Fibroblast of the aortic adventitia (primary cell): ENCODE measurements at regions not wholly inside any gene's neighbourhood (a gene's known extent, or its start where the extent isn't known, plus 50 kb on each side); places are given as distances from the start of the nearest gene placed in this dataset.

ENCODE experiments used
- DNase-seq: peaks from one replicate; pipeline ENCODE4 v3.0.0-alpha.2; 2010; ENCODE audit warnings: low read depth
- H3K4me3 ChIP-seq: 2 replicates; pipeline ENCODE4 v1.5.1; 2011; ENCODE audit warnings: low read depth, mild to moderate bottlenecking, control low read depth, low read length, moderate library complexity
- TF ChIP-seq, protein P1 (sequence below): IDR thresholded peaks from 2 replicates; pipeline ENCODE4 v1.5.1; 2011; ENCODE audit warnings: mild to moderate bottlenecking, low read length, control low read depth, inconsistent platforms; ENCODE audit not compliant: insufficient read depth

DNA sequence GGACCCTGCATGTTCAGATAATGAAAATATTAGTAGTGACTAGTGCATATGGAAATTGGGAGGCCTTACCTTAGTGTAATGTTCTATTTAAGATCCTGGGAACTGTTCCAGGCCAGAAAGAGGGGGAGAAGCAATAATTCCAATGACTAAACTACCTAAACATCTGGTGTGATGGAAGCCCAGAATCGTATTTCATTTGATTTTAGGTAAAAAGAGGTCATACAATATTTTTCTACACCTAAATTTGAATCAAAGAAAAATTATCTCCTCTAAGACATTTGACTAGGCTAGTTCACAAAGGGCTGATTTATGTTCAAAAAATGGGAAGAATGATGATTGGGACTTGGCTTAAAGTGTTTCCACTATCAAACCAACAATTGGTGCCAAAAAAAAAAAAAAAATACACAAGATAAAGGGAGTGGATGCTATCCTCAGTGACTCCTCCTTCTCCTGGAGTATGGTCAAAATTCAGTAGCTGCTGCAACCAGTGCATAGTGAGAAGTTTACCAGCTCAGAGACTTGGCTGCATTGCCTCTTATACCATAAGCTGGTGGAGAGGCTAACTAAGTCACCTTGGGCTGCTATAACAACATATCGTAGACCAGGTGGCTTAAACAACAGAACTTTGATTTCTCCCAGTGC lies 1038.3 kb upstream of the ACVR2A start:
- peak; percentile 84 for DNase-seq

DNA sequence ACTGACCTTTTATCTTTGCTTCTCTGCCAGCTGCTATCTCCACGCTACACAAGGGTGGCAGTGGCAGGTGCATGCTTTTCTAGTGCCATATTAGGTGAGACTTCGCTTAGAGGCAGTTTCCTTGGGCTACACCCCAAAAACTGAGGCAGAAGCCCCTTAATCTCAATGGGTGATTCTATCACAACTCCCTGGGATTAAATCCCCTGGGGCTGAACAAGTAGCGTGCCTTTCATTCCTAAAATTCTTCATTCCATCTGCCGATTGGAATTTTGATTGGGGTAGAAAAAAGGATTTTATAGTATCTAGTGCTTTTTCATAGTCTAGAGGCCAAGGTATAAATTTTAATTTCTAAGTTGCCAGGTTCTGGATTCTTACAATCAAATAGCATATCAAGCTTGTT lies 1040.5 kb upstream of the ACVR2A start:
- H3K4me3 ChIP-seq: no peak overlapping the region
- TF ChIP-seq, protein P1, sequence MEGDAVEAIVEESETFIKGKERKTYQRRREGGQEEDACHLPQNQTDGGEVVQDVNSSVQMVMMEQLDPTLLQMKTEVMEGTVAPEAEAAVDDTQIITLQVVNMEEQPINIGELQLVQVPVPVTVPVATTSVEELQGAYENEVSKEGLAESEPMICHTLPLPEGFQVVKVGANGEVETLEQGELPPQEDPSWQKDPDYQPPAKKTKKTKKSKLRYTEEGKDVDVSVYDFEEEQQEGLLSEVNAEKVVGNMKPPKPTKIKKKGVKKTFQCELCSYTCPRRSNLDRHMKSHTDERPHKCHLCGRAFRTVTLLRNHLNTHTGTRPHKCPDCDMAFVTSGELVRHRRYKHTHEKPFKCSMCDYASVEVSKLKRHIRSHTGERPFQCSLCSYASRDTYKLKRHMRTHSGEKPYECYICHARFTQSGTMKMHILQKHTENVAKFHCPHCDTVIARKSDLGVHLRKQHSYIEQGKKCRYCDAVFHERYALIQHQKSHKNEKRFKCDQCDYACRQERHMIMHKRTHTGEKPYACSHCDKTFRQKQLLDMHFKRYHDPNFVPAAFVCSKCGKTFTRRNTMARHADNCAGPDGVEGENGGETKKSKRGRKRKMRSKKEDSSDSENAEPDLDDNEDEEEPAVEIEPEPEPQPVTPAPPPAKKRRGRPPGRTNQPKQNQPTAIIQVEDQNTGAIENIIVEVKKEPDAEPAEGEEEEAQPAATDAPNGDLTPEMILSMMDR: no peak
- DNase-seq: no peak

More for the DNA sequence above, 1038.3 kb upstream of the ACVR2A start:
- TF ChIP-seq, protein P1: no peak
- H3K4me3 ChIP-seq: no peak overlapping the region

GRCh38 chr2:146801886-146802285 lies 1042.9 kb upstream of the ACVR2A start:
- no peak for DNase-seq
- TF ChIP-seq, protein P1: no peak

GRCh38 chr2:146786396-146786795 lies 1058.4 kb upstream of the ACVR2A start:
- no peak overlapping the region for H3K4me3 ChIP-seq
- no peak for DNase-seq
- TF ChIP-seq, protein P1: no peak

More at GRCh38 chr2:146801886-146802285, 1042.9 kb upstream of the ACVR2A start:
- no peak overlapping the region for H3K4me3 ChIP-seq

GRCh38 chr2:146785101-146785500 lies 1059.7 kb upstream of the ACVR2A start:
- DNase-seq: no peak
- TF ChIP-seq, protein P1: no peak
- no peak overlapping the region for H3K4me3 ChIP-seq

DNA sequence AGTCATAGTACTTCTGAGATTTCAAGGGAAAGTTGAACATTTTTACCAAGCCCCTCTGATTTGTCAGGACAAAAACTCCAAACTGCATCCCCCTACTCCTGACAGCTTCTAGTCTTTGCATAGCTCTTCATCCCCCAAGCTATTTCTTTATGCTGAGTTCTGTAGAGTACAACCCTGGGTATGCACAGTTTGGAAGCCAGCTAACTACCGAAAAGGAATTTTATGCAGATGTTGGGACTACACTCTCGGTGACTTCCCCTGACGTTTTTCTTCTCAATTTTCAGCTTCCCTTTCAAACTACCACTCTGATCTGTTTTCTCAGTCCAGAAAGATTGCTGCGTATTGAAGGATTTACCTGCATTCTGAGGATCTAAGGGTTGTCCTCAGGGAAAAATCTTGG lies 1060.2 kb upstream of the ACVR2A start:
- H3K4me3 ChIP-seq: no peak overlapping the region
- TF ChIP-seq, protein P1: no peak
- no peak for DNase-seq

DNA sequence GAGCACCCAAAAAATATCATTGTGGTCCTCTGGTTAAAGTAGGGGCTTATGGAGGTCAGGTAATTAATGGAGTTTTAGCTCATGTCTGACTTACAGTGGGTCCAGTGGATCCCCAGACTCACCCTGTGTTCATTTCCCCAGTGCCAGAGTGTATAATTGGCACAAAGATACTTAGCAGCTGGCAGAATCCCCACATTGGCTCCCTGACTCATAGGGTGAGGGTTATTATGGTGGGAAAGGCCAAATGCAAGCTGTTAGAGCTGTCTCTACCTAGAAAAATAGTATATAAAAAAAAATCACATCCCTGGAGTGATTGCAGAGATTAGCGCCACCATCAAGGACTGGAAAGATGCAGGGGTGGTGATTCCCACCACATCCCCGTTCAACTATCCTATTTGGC lies 1067.6 kb upstream of the ACVR2A start:
- TF ChIP-seq, protein P1: no peak
- no peak for DNase-seq
- H3K4me3 ChIP-seq: no peak overlapping the region
